Muscle layer of duodenum (tissue), 2 donors: ENCODE measurements at regions not wholly inside any gene's neighbourhood (a gene's known extent, or its start where the extent isn't known, plus 50 kb on each side); places are given as distances from the start of the nearest gene placed in this dataset.

Experiments
- H3K27ac ChIP-seq: one replicate; pipeline ENCODE4 v1.7.0; 2013; ENCODE audit warnings: mild to moderate bottlenecking, low read length
- H3K27me3 ChIP-seq: one replicate; pipeline ENCODE4 v1.7.0; 2013; ENCODE audit warnings: low read depth, mild to moderate bottlenecking, control low read depth, low read length
- H3K36me3 ChIP-seq, 2 donors: one replicate each; pipeline ENCODE4 v1.7.0; 2013; ENCODE audit warnings: low read length in 2 of 2, control low read depth in 1 of 2, mild to moderate bottlenecking in 1 of 2; ENCODE audit not compliant: insufficient read depth in 2 of 2, control insufficient read depth in 1 of 2
- H3K4me1 ChIP-seq, 2 donors: one replicate each; pipeline ENCODE4 v1.7.0; 2013; ENCODE audit warnings: low read length in 2 of 2, mild to moderate bottlenecking in 2 of 2, control low read depth in 1 of 2, moderate library complexity in 1 of 2; ENCODE audit not compliant: insufficient read depth in 2 of 2, control insufficient read depth in 1 of 2
- H3K4me3 ChIP-seq, 2 donors: one replicate each; pipeline ENCODE4 v1.7.0; 2013; ENCODE audit warnings: low read length in 2 of 2, low read depth in 1 of 2, mild to moderate bottlenecking in 1 of 2
- H3K9me3 ChIP-seq, 2 donors: one replicate each; pipeline ENCODE4 v1.7.0; 2013; ENCODE audit warnings: low read length in 2 of 2, control low read depth in 1 of 2, mild to moderate bottlenecking in 1 of 2; ENCODE audit not compliant: control insufficient read depth in 1 of 2
- donor health status: healthy.

DNA sequence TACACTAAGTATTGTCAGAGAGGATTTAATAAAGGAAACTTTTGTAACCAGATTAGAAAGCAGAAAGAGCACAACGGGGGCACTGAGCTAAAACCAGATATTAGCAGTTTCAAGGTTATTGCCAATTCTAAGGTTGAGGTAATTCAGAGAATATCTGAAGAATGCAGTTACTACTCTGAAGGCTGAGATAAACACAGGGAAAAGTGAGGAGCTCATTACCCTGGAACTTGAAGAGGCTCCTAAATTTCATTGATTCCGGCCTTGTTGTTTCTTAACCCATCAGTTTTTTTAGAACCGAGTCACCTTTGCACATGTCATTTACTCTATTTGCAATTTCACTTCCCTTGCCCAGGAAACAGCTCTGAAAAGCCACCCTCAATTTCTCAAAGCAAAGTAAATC, 72.4 kb upstream of the BTBD3 start:
- H3K27ac ChIP-seq: no peak overlapping the region
- H3K36me3 ChIP-seq: no peaks in the 10 kb centered on the region
- H3K4me1 ChIP-seq: no peaks in the 10 kb centered on the region
- peaks cover 0 to 3% of the 10 kb centered on the region in 2 donors for H3K9me3 ChIP-seq
- H3K27me3 ChIP-seq: no peaks in the 10 kb centered on the region
- H3K4me3 ChIP-seq: no peak overlapping the region

DNA sequence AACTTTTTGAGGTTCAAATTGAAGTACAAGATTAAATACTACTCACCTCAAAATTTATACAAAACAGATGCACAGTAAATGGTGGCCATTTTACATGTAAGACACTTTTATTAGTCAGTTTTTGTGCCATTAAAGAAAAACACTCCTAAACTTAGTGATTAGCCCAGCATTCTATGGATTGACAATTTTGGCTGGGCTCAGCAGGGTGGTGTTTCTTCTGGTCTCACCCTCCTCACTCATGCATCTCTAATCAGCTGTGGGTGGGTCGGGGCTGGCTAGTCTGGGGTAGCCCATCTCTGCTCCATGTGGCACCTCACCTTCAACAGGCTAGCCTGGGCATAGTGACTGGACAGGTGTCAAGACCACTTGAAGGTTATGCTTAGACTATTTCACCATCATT, 71.6 kb upstream of the BTBD3 start:
- Histone ChIP-seq H3K36me3 (no peaks in the 10 kb centered on the region), H3K27ac (no peak overlapping the region), H3K4me1 (no peaks in the 10 kb centered on the region), H3K9me3 (peaks cover 0 to 3% of the 10 kb centered on the region in 2 donors), H3K27me3 (no peaks in the 10 kb centered on the region), H3K4me3 (no peak overlapping the region)

DNA sequence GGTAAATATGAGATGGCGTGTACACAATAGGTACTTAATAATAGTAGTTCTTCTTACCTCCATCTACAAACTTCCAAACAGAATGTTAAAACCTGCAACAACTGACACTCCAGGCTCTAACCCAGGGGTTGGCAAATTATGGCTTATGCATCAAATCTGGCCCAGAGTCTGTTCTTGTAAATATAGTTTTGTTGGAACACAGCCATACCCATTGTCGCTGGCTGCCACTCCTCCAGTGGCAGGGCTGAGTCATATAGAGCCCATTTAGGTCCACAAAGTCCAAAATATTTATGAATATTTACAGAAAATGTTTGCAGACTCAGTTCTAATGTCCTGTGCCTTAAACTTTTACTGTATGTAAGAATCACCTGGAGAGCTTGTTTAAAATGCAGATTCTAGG, 69.9 kb upstream of the BTBD3 start:
- no peaks in the 10 kb centered on the region for H3K36me3 ChIP-seq
- H3K4me3 ChIP-seq: no peak overlapping the region
- H3K4me1 ChIP-seq: no peaks in the 10 kb centered on the region
- H3K27ac ChIP-seq: no peak overlapping the region
- H3K27me3 ChIP-seq: no peaks in the 10 kb centered on the region
- no peaks in the 10 kb centered on the region for H3K9me3 ChIP-seq

DNA sequence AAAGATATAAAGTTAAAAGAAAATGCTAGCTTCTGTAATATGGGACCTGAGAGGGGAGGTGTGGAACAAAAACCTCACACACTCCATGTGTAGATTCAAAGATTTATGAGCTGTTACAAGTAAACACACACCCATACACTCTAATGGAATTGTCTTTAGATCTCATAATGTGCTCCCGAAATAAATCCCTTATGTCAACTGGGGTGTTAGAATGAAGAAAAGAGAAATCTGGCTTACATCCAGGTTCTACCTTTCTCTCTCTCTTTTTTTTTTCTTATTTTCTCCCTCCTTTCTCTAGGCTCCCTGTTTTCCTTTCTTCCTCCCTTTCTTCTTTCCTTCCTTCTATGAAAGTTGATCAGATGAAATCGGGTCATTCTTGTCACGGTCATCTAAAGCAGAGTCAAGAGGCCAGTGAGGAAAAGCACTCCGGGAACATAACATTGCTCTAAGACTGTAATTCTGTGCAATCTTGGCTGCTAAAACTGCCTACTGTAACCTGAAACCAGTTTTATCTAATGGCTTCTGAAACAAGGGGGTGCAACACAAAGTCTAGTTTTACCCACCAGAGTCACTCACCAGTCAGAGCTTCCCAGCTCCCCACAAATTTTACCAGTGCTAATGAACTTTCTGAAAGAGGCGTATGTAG, 68.3 kb upstream of the BTBD3 start:
- Histone ChIP-seq H3K9me3 (no peaks in the 10 kb centered on the region), H3K27ac (no peak overlapping the region), H3K4me3 (no peak overlapping the region), H3K4me1 (no peaks in the 10 kb centered on the region), H3K36me3 (no peaks in the 10 kb centered on the region), H3K27me3 (no peaks in the 10 kb centered on the region)

DNA sequence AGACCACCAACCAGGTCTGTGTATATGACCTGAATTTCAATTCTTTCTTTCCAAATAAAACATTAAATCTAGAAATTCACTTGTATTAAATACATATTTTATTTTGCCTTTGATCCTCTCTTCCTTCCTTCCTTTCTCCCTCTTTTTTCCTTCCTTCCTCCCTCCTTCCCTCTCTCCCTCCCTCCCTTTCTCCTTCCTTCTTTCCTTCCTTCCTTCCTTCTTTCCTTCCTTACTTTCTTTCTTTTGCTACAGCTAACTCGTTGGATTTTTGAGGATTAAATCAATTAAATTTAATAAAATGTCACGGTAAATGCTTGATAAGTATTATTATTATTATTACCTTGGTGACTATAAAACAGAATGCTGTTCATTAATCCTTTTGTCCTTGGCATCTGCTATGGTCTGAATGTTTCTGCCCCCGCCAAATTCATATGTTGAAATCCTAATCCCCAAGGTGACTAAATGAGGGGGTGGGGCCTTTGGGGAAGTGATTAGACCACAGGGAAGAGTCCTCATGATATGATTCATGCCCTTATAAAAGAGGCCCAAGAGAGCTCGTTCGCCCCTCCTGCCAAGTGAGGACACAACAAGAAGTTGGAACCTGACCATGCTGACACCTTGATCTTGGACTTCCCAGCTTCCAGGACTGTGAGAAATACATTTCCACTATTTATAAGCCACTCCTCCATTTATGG, 67.6 kb upstream of the BTBD3 start:
- H3K4me1 ChIP-seq: no peaks in the 10 kb centered on the region
- H3K36me3 ChIP-seq: no peaks in the 10 kb centered on the region
- H3K27ac ChIP-seq: no peak overlapping the region
- H3K27me3 ChIP-seq: no peaks in the 10 kb centered on the region
- no peaks in the 10 kb centered on the region for H3K9me3 ChIP-seq
- H3K4me3 ChIP-seq: no peak overlapping the region

DNA sequence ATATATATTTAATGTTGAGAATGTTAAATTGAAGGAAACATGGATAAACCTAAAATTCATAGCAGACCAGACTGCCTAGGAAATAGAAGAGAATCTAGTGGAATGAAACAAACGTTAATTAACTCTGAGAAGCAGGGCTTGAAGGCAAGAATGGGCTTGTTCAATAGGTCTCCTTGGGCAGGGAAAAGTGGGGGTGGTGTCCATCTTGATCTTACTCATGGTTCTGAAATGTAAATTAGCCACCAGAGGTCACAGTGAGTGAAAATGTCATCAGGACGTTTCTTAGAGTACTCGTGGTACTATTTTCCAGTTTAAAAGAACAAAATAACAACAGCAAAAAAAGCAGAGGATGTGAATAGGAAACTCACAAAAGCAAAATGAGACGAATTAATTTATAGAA, 66.8 kb upstream of the BTBD3 start:
- H3K27me3 ChIP-seq: no peaks in the 10 kb centered on the region
- no peaks in the 10 kb centered on the region for H3K9me3 ChIP-seq
- H3K36me3 ChIP-seq: no peaks in the 10 kb centered on the region
- H3K4me1 ChIP-seq: no peaks in the 10 kb centered on the region
- H3K27ac ChIP-seq: no peak overlapping the region
- no peak overlapping the region for H3K4me3 ChIP-seq

DNA sequence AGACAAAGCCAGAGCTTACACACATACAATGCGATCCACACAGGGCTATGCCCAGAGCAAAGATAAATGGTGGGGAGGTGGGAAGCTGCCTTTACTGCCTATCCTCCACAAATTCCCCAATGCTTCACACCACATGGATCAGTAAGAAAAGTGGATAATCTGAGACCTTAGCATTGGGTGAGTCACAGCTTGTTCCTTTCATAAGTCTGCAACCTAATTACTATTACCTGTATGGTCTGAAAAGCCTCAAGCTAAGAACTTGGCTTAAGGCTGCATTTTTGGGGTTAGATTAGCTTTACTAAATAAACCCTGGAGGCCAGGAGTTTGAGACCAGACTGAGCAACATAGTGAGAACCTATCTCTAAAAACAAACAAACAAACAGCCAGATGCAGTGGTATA, 66.0 kb upstream of the BTBD3 start:
- Histone ChIP-seq H3K4me1 (no peaks in the 10 kb centered on the region), H3K27ac (no peak overlapping the region)

DNA sequence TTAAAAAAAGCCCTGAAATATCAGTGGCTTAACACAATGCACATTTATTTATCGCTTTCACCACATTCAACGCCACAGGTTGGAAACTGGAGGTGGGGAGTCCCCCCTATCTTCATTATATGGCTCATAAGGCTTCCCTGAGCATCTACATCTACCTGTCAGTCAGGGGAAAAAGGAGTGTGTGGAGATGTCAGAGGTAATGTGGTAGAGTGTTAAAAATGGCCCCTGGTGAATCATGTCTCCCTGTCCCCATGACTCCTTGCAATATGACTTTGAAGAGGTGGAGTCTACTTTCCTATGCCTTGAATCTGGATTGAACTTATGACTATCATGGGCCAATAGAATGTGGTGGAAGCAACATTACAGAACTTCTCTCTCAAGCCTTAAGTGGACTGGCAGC, 65.5 kb upstream of the BTBD3 start:
- H3K4me3 ChIP-seq: no peak overlapping the region
- no peaks in the 10 kb centered on the region for H3K36me3 ChIP-seq
- H3K4me1 ChIP-seq: no peaks in the 10 kb centered on the region
- no peaks in the 10 kb centered on the region for H3K27me3 ChIP-seq
- H3K27ac ChIP-seq: no peak overlapping the region
- H3K9me3 ChIP-seq: no peaks in the 10 kb centered on the region

More for the DNA sequence above, 66.0 kb upstream of the BTBD3 start:
- no peaks in the 10 kb centered on the region for H3K9me3 ChIP-seq
- no peaks in the 10 kb centered on the region for H3K36me3 ChIP-seq
- H3K4me3 ChIP-seq: no peak overlapping the region
- no peaks in the 10 kb centered on the region for H3K27me3 ChIP-seq

DNA sequence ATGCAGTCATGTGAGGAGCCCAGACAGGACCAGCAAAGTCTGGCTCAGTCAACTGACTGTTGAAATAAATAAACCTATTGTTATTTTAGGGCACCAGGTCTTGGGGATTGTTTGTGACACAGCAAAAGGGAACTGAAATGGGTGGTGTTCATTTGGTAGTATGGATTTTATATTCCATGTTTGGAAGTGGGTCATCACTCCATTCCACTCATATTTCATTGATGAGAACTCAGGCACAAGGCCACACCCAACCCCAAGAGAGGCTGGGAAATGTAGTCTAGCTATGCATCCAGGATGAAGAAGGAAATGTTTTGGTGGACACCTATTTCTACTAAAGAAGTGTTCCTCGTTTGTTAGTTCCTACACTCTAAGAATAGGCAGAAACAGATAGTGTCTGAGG, 64.9 kb upstream of the BTBD3 start:
- Histone ChIP-seq H3K36me3 (no peaks in the 10 kb centered on the region), H3K4me3 (no peak overlapping the region), H3K4me1 (no peaks in the 10 kb centered on the region), H3K27ac (no peak overlapping the region), H3K9me3 (no peaks in the 10 kb centered on the region), H3K27me3 (no peaks in the 10 kb centered on the region)

DNA sequence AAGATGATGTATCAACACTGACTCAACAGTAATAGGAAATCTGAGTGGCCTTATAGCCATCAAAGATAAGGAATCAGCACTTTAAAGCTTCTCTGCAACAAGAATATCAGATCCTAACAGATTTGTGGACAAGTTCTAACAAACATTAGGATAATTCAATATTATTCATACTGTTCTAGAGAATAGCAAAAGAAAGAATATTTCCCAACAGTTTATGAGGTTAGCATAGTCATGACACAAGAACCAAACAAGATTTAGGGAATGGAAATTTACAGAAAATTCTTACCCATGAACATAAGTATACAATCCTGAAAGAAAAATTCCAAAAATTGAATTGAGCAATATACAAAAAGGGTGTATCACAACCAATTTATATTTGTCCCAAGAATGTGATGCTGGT, 64.3 kb upstream of the BTBD3 start:
- no peaks in the 10 kb centered on the region for H3K27me3 ChIP-seq
- no peak overlapping the region for H3K4me3 ChIP-seq
- H3K4me1 ChIP-seq: no peaks in the 10 kb centered on the region
- H3K9me3 ChIP-seq: no peaks in the 10 kb centered on the region
- no peaks in the 10 kb centered on the region for H3K36me3 ChIP-seq
- H3K27ac ChIP-seq: no peak overlapping the region

DNA sequence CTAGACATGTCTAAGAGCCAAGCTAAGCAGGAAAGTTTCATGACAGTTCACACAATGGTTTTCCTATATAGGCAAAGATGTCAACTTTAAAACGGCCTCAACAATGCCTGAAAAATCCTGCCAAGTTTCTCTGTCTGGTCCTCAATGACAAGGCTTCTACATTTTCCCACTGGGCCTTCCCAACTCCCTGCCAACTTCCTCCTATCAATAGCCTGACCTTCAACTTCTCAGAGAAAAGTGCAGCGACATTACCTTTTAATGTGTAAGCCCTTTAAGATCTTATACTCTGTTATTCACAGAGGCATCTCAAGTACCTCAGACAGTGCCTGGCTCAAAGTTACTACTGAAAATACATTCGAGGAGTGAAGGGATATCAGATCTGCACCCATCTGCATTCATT, 56.2 kb upstream of the BTBD3 start:
- Histone ChIP-seq H3K4me3 (no peak overlapping the region), H3K9me3 (no peaks in the 10 kb centered on the region), H3K27ac (no peak overlapping the region), H3K4me1 (no peaks in the 10 kb centered on the region), H3K27me3 (no peaks in the 10 kb centered on the region), H3K36me3 (no peaks in the 10 kb centered on the region)
